ENCODE measurements at regions not wholly inside any gene's neighbourhood (a gene's known extent, or its start where the extent isn't known, plus 50 kb on each side); places are given as distances from the start of the nearest gene placed in this dataset.
"Not testable (repeated sequence)": the region's sequence is repeated elsewhere in the genome, so short reads cannot be mapped to it uniquely, and the experiment has no call there.

GRCh38 chr10:29865700-29866355 is 193.6 kb downstream of the JCAD start:
- H3K4me1 ChIP-seq (ENCODE audit: control insufficient read depth, insufficient read depth, low read length) = no peaks in the 10 kb centered on the region; the same call in 1 of the 2 replicates
- H3K36me3 ChIP-seq (ENCODE audit: control insufficient read depth, insufficient read depth, low read length) = no peaks in the 10 kb centered on the region
- no peaks in the 10 kb centered on the region for H3K27me3 ChIP-seq (ENCODE audit: control insufficient read depth, insufficient read depth, low read length)
- no peak overlapping the region for H3K4me3 ChIP-seq (ENCODE audit: low read depth, low read length)
- H3K27ac ChIP-seq (ENCODE audit: low read depth, low read length) = no peak overlapping the region
- H3K9ac ChIP-seq (ENCODE audit: low read length) = no peak overlapping the region
- H3K9me3 ChIP-seq (ENCODE audit: control insufficient read depth, insufficient read depth, low read depth, low read length) = no peaks in the 10 kb centered on the region

GRCh38 chr10:29862923-29863614 is 196.3 kb downstream of the JCAD start:
- H3K9me3 ChIP-seq (ENCODE audit: control insufficient read depth, insufficient read depth, low read depth, low read length) = no peaks in the 10 kb centered on the region
- no peaks in the 10 kb centered on the region for H3K36me3 ChIP-seq (ENCODE audit: control insufficient read depth, insufficient read depth, low read length)
- H3K4me1 ChIP-seq (ENCODE audit: control insufficient read depth, insufficient read depth, low read length) = peaks cover 3% of the 10 kb centered on the region
- H3K4me3 ChIP-seq (ENCODE audit: low read depth, low read length) = no peak overlapping the region
- no peaks in the 10 kb centered on the region for H3K27me3 ChIP-seq (ENCODE audit: control insufficient read depth, insufficient read depth, low read length)
- no peak overlapping the region for H3K27ac ChIP-seq (ENCODE audit: low read depth, low read length)
- no peak overlapping the region for H3K9ac ChIP-seq (ENCODE audit: low read length)

GRCh38 chr10:29861811-29862505 is 197.4 kb downstream of the JCAD start:
- Histone ChIP-seq H3K27ac (ENCODE audit: low read depth, low read length) (no peak overlapping the region), H3K4me1 (ENCODE audit: control insufficient read depth, insufficient read depth, low read length) (peaks cover 6% of the 10 kb centered on the region)

GRCh38 chr10:29861231-29861630 is 198.2 kb downstream of the JCAD start:
- H3K27me3 ChIP-seq (ENCODE audit: control insufficient read depth, insufficient read depth, low read length); H3K9me3 ChIP-seq (ENCODE audit: control insufficient read depth, insufficient read depth, low read depth, low read length); H3K27ac ChIP-seq (ENCODE audit: low read depth, low read length); H3K9ac ChIP-seq (ENCODE audit: low read length); H3K4me3 ChIP-seq (ENCODE audit: low read depth, low read length); H3K36me3 ChIP-seq (ENCODE audit: control insufficient read depth, insufficient read depth, low read length); H3K4me1 ChIP-seq (ENCODE audit: control insufficient read depth, insufficient read depth, low read length): not testable (repeated sequence)

More at GRCh38 chr10:29861811-29862505, 197.4 kb downstream of the JCAD start:
- H3K36me3 ChIP-seq (ENCODE audit: control insufficient read depth, insufficient read depth, low read length) = no peaks in the 10 kb centered on the region
- H3K9me3 ChIP-seq (ENCODE audit: control insufficient read depth, insufficient read depth, low read depth, low read length) = no peaks in the 10 kb centered on the region
- H3K27me3 ChIP-seq (ENCODE audit: control insufficient read depth, insufficient read depth, low read length) = no peaks in the 10 kb centered on the region
- H3K4me3 ChIP-seq (ENCODE audit: low read depth, low read length) = no peak overlapping the region
- no peak overlapping the region for H3K9ac ChIP-seq (ENCODE audit: low read length)

GRCh38 chr10:29860166-29860565 is 199.2 kb downstream of the JCAD start:
- Histone ChIP-seq H3K27ac (ENCODE audit: low read depth, low read length) (no peak overlapping the region), H3K4me3 (ENCODE audit: low read depth, low read length) (no peak overlapping the region), H3K27me3 (ENCODE audit: control insufficient read depth, insufficient read depth, low read length) (no peaks in the 10 kb centered on the region), H3K36me3 (ENCODE audit: control insufficient read depth, insufficient read depth, low read length) (no peaks in the 10 kb centered on the region), H3K4me1 (ENCODE audit: control insufficient read depth, insufficient read depth, low read length) (peaks cover 6% of the 10 kb centered on the region), H3K9ac (ENCODE audit: low read length) (no peak overlapping the region), H3K9me3 (ENCODE audit: control insufficient read depth, insufficient read depth, low read depth, low read length) (no peaks in the 10 kb centered on the region)

- H3K9ac ChIP-seq (ENCODE audit: low read length) = no peak overlapping the region
- H3K27me3 ChIP-seq (ENCODE audit: control insufficient read depth, insufficient read depth, low read length) = no peaks in the 10 kb centered on the region
- no peaks in the 10 kb centered on the region for H3K9me3 ChIP-seq (ENCODE audit: control insufficient read depth, insufficient read depth, low read depth, low read length)
- no peaks in the 10 kb centered on the region for H3K36me3 ChIP-seq (ENCODE audit: control insufficient read depth, insufficient read depth, low read length)
- H3K4me1 ChIP-seq (ENCODE audit: control insufficient read depth, insufficient read depth, low read length) = peaks cover 6% of the 10 kb centered on the region
- H3K4me3 ChIP-seq (ENCODE audit: low read depth, low read length) = no peak overlapping the region
- H3K27ac ChIP-seq (ENCODE audit: low read depth, low read length) = no peak overlapping the region
These were observed 199.8 kb downstream of the JCAD start for GRCh38 chr10:29859521-29860130.

GRCh38 chr10:29858702-29859267 is 200.6 kb downstream of the JCAD start:
- Histone ChIP-seq H3K4me3 (ENCODE audit: low read depth, low read length) (no peak overlapping the region), H3K27me3 (ENCODE audit: control insufficient read depth, insufficient read depth, low read length) (no peaks in the 10 kb centered on the region), H3K27ac (ENCODE audit: low read depth, low read length) (no peak overlapping the region), H3K9ac (ENCODE audit: low read length) (no peak overlapping the region), H3K9me3 (ENCODE audit: control insufficient read depth, insufficient read depth, low read depth, low read length) (no peaks in the 10 kb centered on the region), H3K36me3 (ENCODE audit: control insufficient read depth, insufficient read depth, low read length) (no peaks in the 10 kb centered on the region), H3K4me1 (ENCODE audit: control insufficient read depth, insufficient read depth, low read length) (peaks cover 6% of the 10 kb centered on the region)

GRCh38 chr10:29857843-29858701 is 201.3 kb downstream of the JCAD start:
- no peak overlapping the region for H3K4me3 ChIP-seq (ENCODE audit: low read depth, low read length)
- H3K36me3 ChIP-seq (ENCODE audit: control insufficient read depth, insufficient read depth, low read length) = no peaks in the 10 kb centered on the region
- H3K9ac ChIP-seq (ENCODE audit: low read length) = no peak overlapping the region
- no peaks in the 10 kb centered on the region for H3K9me3 ChIP-seq (ENCODE audit: control insufficient read depth, insufficient read depth, low read depth, low read length)
- H3K27me3 ChIP-seq (ENCODE audit: control insufficient read depth, insufficient read depth, low read length) = no peaks in the 10 kb centered on the region
- no peak overlapping the region for H3K27ac ChIP-seq (ENCODE audit: low read depth, low read length)
- H3K4me1 ChIP-seq (ENCODE audit: control insufficient read depth, insufficient read depth, low read length) = peaks cover 6% of the 10 kb centered on the region

GRCh38 chr10:29856295-29856694 is 203.1 kb downstream of the JCAD start:
- Histone ChIP-seq H3K4me1 (ENCODE audit: control insufficient read depth, insufficient read depth, low read length) (peaks cover 6% of the 10 kb centered on the region), H3K27ac (ENCODE audit: low read depth, low read length) (no peak overlapping the region), H3K9ac (ENCODE audit: low read length) (no peak overlapping the region), H3K4me3 (ENCODE audit: low read depth, low read length) (no peak overlapping the region), H3K9me3 (ENCODE audit: control insufficient read depth, insufficient read depth, low read depth, low read length) (no peaks in the 10 kb centered on the region), H3K27me3 (ENCODE audit: control insufficient read depth, insufficient read depth, low read length) (no peaks in the 10 kb centered on the region), H3K36me3 (ENCODE audit: control insufficient read depth, insufficient read depth, low read length) (no peaks in the 10 kb centered on the region)

- Histone ChIP-seq H3K27me3 (ENCODE audit: control insufficient read depth, insufficient read depth, low read length) (no peaks in the 10 kb centered on the region), H3K27ac (ENCODE audit: low read depth, low read length) (no peak overlapping the region)
These were observed 205.5 kb downstream of the JCAD start for GRCh38 chr10:29853913-29854312.

More at GRCh38 chr10:29853913-29854312, 205.5 kb downstream of the JCAD start:
- Histone ChIP-seq H3K9me3 (ENCODE audit: control insufficient read depth, insufficient read depth, low read depth, low read length) (no peaks in the 10 kb centered on the region), H3K9ac (ENCODE audit: low read length) (no peak overlapping the region), H3K4me1 (ENCODE audit: control insufficient read depth, insufficient read depth, low read length) (peaks cover 6% of the 10 kb centered on the region), H3K4me3 (ENCODE audit: low read depth, low read length) (no peak overlapping the region), H3K36me3 (ENCODE audit: control insufficient read depth, insufficient read depth, low read length) (no peaks in the 10 kb centered on the region)

All from HUES6 (cell line).